Fibroblast of the aortic adventitia (primary cell): ENCODE measurements at regions not wholly inside any gene's neighbourhood (a gene's known extent, or its start where the extent isn't known, plus 50 kb on each side); places are given as distances from the start of the nearest gene placed in this dataset.

Experiments
- DNase-seq: peaks from one replicate; pipeline ENCODE4 v3.0.0-alpha.2; 2010; ENCODE audit warnings: low read depth
- H3K4me3 ChIP-seq: 2 replicates; pipeline ENCODE4 v1.5.1; 2011; ENCODE audit warnings: low read depth, mild to moderate bottlenecking, control low read depth, low read length, moderate library complexity
- TF ChIP-seq, protein P1 (sequence below): IDR thresholded peaks from 2 replicates; pipeline ENCODE4 v1.5.1; 2011; ENCODE audit warnings: mild to moderate bottlenecking, low read length, control low read depth, inconsistent platforms; ENCODE audit not compliant: insufficient read depth

GRCh38 chr12:115398311-115398781, 714.4 kb upstream of the TBX3 start:
- no peak overlapping the region for H3K4me3 ChIP-seq
- DNase-seq: no peak
- TF ChIP-seq, protein P1, sequence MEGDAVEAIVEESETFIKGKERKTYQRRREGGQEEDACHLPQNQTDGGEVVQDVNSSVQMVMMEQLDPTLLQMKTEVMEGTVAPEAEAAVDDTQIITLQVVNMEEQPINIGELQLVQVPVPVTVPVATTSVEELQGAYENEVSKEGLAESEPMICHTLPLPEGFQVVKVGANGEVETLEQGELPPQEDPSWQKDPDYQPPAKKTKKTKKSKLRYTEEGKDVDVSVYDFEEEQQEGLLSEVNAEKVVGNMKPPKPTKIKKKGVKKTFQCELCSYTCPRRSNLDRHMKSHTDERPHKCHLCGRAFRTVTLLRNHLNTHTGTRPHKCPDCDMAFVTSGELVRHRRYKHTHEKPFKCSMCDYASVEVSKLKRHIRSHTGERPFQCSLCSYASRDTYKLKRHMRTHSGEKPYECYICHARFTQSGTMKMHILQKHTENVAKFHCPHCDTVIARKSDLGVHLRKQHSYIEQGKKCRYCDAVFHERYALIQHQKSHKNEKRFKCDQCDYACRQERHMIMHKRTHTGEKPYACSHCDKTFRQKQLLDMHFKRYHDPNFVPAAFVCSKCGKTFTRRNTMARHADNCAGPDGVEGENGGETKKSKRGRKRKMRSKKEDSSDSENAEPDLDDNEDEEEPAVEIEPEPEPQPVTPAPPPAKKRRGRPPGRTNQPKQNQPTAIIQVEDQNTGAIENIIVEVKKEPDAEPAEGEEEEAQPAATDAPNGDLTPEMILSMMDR: no peak

DNA sequence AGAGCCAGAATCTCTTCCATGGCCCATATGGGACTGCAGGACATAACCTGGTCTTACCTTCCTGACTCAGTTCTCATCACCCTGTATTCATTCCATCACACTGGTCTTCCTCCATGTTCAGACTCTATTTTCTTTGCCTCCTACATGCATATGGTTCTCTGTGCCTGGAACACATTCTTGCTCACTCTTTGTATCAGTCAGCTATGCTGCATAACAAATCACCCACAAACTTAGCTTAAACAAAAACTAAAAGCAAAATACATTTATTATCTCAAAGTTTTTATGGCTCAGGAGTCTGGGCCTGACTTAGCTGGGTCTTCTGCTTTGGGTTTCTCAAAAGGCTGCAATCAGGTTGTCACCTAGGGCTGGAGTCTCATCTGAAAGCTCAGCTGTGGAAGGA, 712.6 kb upstream of the TBX3 start:
- DNase-seq: no peak
- TF ChIP-seq, protein P1: no peak
- H3K4me3 ChIP-seq: no peak overlapping the region

GRCh38 chr12:115394496-115395220, 710.7 kb upstream of the TBX3 start:
- no peak overlapping the region for H3K4me3 ChIP-seq
- DNase-seq: no peak
- TF ChIP-seq, protein P1: no peak

GRCh38 chr12:115388139-115388538, 704.2 kb upstream of the TBX3 start:
- H3K4me3 ChIP-seq: no peak overlapping the region
- DNase-seq: no peak
- TF ChIP-seq, protein P1: no peak

DNA sequence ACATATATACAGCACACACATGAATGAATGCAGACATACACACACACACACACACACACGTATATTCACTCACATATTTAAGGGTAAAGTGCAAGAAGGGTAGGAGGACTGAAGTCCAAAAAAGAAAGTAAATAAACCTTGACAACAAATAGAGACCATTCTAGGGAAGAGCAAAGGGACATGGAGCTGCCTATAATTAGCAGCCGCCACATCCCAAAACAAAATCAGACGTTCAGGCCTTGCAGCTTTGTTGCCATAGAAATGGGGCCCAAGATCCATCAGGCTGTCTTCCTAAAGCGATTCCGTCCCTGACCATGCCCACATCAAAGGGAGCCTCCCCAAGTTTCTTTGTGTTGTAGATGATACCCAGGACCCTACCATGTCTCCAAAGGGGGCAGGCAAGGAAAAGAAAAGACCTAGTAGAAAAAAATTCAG, 703.5 kb upstream of the TBX3 start:
- DNase-seq: no peak
- TF ChIP-seq, protein P1: no peak
- H3K4me3 ChIP-seq: no peak overlapping the region

DNA sequence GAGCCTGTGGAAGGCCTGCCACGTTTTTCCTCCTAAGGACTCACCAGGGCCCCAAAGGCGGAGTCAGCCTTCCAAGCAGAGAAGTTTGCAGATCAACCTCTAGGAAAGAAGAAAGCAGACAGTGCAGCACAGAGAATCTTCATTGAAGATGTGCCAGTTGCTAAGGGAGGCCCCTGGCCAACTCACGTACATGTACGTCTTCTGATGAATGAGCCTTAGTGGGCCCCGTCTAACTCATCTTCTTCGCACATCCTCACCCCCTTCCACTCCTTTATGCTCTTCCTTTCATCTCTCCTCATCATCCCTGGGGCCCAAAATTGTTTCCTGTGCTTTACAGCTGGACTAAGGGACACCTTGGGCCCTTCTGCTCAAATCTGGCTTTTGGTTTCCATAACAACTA, 703.0 kb upstream of the TBX3 start:
- TF ChIP-seq, protein P1: no peak
- DNase-seq: no peak

DNA sequence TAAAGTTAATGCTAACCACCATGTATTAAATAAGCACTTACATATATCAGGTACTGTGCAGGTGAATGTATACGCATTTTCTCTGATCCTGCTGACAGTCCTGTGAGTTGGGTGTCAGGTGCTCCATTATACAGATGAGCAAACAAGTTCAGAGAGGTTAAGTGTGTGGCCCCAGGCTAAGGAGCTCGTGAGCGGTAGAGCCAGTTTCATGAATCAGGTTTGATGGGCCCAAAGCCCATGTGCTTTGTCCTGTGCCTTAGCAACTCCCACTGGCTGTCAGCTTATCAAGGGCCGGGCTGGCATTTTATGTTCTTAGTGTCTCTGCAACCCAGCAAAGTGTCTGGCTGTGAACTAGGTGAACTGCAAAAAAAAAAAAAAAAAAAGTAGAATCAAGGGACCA, 701.2 kb upstream of the TBX3 start:
- no peak for DNase-seq

More for the DNA sequence above, 703.0 kb upstream of the TBX3 start:
- H3K4me3 ChIP-seq: no peak overlapping the region

More for the DNA sequence above, 701.2 kb upstream of the TBX3 start:
- TF ChIP-seq, protein P1: no peak
- no peak overlapping the region for H3K4me3 ChIP-seq
